OCI-LY3 (cell line): ENCODE measurements at regions not wholly inside any gene's neighbourhood (a gene's known extent, or its start where the extent isn't known, plus 50 kb on each side); places are given as distances from the start of the nearest gene placed in this dataset.

Experiments used
- H2AFZ ChIP-seq: fragments of 200-600, 300-600 bp; shearing (Covaris generic); 2 replicates; pipeline ENCODE4 v1.6.0; 2014; ENCODE audit warnings: antibody characterized with exemption, low read depth, low read length
- H3K27ac ChIP-seq: fragments of 200-600, 300-600 bp; sonication (generic); 2 replicates; pipeline ENCODE4 v1.5.1; 2014; ENCODE audit warnings: mild to moderate bottlenecking, low read length, moderate library complexity, mixed read lengths
- H3K27me3 ChIP-seq: fragments of 200-600, 300-600 bp; sonication (generic); 2 replicates; pipeline ENCODE4 v1.6.1; 2014; ENCODE audit warnings: low read depth, low read length, mixed read lengths
- H3K36me3 ChIP-seq: fragments of 200-600, 300-600 bp; sonication (generic); replicated peaks from 2 replicates; pipeline ENCODE3; 2014; ENCODE audit warnings: low read depth, low read length, mixed read lengths
- H3K4me1 ChIP-seq: fragments of 300-600, 200-600 bp; sonication (generic); 2 replicates; pipeline ENCODE4 v1.6.1; 2014; ENCODE audit warnings: low read length, mixed read lengths
- H3K4me2 ChIP-seq: fragments of 200-600, 300-600 bp; sonication (generic); 2 replicates; pipeline ENCODE4 v1.6.1; 2014; ENCODE audit warnings: low read length, mixed read lengths
- H3K4me3 ChIP-seq: fragments of 300-600, 200-600 bp; sonication (generic); 2 replicates; pipeline ENCODE4 v1.5.1; 2014; ENCODE audit warnings: antibody characterized with exemption, mild to moderate bottlenecking, low read length, moderate library complexity
- H3K79me2 ChIP-seq: fragments of 300-600, 200-600 bp; shearing (Covaris generic); 2 replicates; pipeline ENCODE4 v1.6.1; 2014; ENCODE audit warnings: mild to moderate bottlenecking, low read length, mixed read lengths
- H3K9ac ChIP-seq: fragments of 300-600, 200-600 bp; shearing (Covaris generic); 2 replicates; pipeline ENCODE4 v1.6.0; 2014; ENCODE audit warnings: mild to moderate bottlenecking, low read length, moderate library complexity
- H3K9me3 ChIP-seq: fragments of 200-600, 300-600 bp; shearing (Covaris generic); 2 replicates; pipeline ENCODE4 v1.6.1; 2014; ENCODE audit warnings: low read length, mixed read lengths; ENCODE audit not compliant: insufficient read depth
- H4K20me1 ChIP-seq: fragments of 200-600, 300-600 bp; sonication (generic); 2 replicates; pipeline ENCODE4 v1.6.1; 2016; ENCODE audit warnings: low read length, mixed read lengths; ENCODE audit not compliant: insufficient read depth
- CTCF ChIP-seq: fragments of 200-600, 300-600 bp; sonication (generic); IDR thresholded peaks from 2 replicates; pipeline ENCODE4 v1.5.1; 2014; ENCODE audit warnings: antibody characterized with exemption, low read length, low read depth
- EZH2phosphoT487 ChIP-seq: fragments of 200-600 bp; shearing (Covaris generic); IDR thresholded peaks from 2 replicates; pipeline ENCODE4 v1.6.1; 2018; ENCODE audit warnings: antibody characterized with exemption, mixed run types, low read depth

- Histone ChIP-seq H3K79me2 (no peaks in the 10 kb centered on the region), H3K4me1 (no peaks in the 10 kb centered on the region), H3K27me3 (no peaks in the 10 kb centered on the region), H3K27ac (no peak overlapping the region), H3K4me3 (no peak overlapping the region), H3K9ac (no peak overlapping the region), H3K9me3 (no peaks in the 10 kb centered on the region), H4K20me1 (no peaks in the 10 kb centered on the region), H3K36me3 (no peaks in the 10 kb centered on the region), H3K4me2 (no peak overlapping the region), H2AFZ (no peak overlapping the region)
- TF ChIP-seq EZH2phosphoT487 (no peak), CTCF (no peak)
These were observed 83.6 kb upstream of the ALDH1L1 start for GRCh38 chr3:126263971-126264370.

- Histone ChIP-seq H4K20me1 (no peaks in the 10 kb centered on the region), H2AFZ (no peak overlapping the region), H3K4me1 (no peaks in the 10 kb centered on the region), H3K36me3 (no peaks in the 10 kb centered on the region), H3K9ac (no peak overlapping the region), H3K4me2 (no peak overlapping the region), H3K27me3 (no peaks in the 10 kb centered on the region), H3K27ac (no peak overlapping the region), H3K9me3 (no peaks in the 10 kb centered on the region), H3K4me3 (no peak overlapping the region), H3K79me2 (no peaks in the 10 kb centered on the region)
- TF ChIP-seq CTCF (no peak), EZH2phosphoT487 (no peak)
These were observed 83.2 kb upstream of the ALDH1L1 start for GRCh38 chr3:126263539-126263938.

DNA sequence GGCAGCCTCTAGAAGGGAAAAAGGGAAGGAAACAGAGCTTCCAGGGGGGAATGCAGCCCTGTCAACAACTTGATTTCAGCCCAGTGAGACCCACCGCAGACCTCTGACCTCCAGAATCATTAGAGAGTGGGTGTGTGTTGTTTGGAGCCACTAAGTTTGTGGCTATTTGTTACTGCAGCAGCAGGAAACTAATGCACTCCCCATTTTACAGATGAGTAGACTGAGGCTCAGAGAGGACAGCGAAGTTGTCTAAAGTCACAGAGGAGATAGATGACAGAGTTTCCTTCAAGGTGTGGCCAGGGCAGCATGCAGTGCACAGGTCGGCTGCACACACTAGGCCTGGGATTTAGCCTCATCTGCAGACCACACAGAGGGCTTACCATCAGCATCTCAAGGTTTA lies 81.8 kb upstream of the ALDH1L1 start:
- Histone ChIP-seq H3K9ac (no peak overlapping the region), H3K4me1 (no peaks in the 10 kb centered on the region)
- no peak for TF ChIP-seq CTCF
- TF ChIP-seq EZH2phosphoT487: no peak

GRCh38 chr3:126261037-126261436 lies 80.7 kb upstream of the ALDH1L1 start:
- Histone ChIP-seq H3K4me3 (no peak overlapping the region), H3K4me2 (no peak overlapping the region), H3K79me2 (no peaks in the 10 kb centered on the region), H3K27ac (no peak overlapping the region), H3K36me3 (no peaks in the 10 kb centered on the region), H2AFZ (no peak overlapping the region), H3K4me1 (no peaks in the 10 kb centered on the region), H3K9ac (no peak overlapping the region), H4K20me1 (no peaks in the 10 kb centered on the region), H3K27me3 (no peaks in the 10 kb centered on the region), H3K9me3 (no peaks in the 10 kb centered on the region)
- TF ChIP-seq CTCF (no peak), EZH2phosphoT487 (no peak)

More for the DNA sequence above, 81.8 kb upstream of the ALDH1L1 start:
- Histone ChIP-seq H3K4me2 (no peak overlapping the region), H3K9me3 (no peaks in the 10 kb centered on the region), H3K27me3 (no peaks in the 10 kb centered on the region), H2AFZ (no peak overlapping the region), H3K27ac (no peak overlapping the region), H3K79me2 (no peaks in the 10 kb centered on the region), H3K36me3 (no peaks in the 10 kb centered on the region), H3K4me3 (no peak overlapping the region), H4K20me1 (no peaks in the 10 kb centered on the region)
